GM12878 (cell line): ENCODE measurements at regions not wholly inside any gene's neighbourhood (a gene's known extent, or its start where the extent isn't known, plus 50 kb on each side); places are given as distances from the start of the nearest gene placed in this dataset.

Source experiments
- ATAC-seq: fragments of 200-7000 bp; cut with Tn5 transposase; 3 replicates; pipeline ENCODE4 v1.9.1; 2020; ENCODE audit warnings: mild to moderate bottlenecking, moderate library complexity
- BruUV-seq: library from RNA; stranded (reverse); fragments of 400-500 nt; replicated peaks from 2 replicates; lab custom pipeline; 2021; lab: Mats Ljungman, UMichigan
- CTCF ChIA-PET: fragments of 300-600 bp; sonication (Branson Sonifier 250); formaldehyde crosslinking; extraction: SDS; loops from one replicate; lab custom pipeline; 2021; ENCODE audit warnings: inconsistent platforms; lab: Yijun Ruan, JAX
- POLR2A ChIA-PET: fragments of 350-600 bp; formaldehyde crosslinking; extraction: SDS; loops from one replicate; lab custom pipeline; 2021; ENCODE audit warnings: inconsistent platforms; lab: Charles Lee
- RAD21 ChIA-PET: fragments of 300-600 bp; sonication (Branson Sonifier 250); formaldehyde crosslinking; loops from one replicate; lab custom pipeline; 2023; ENCODE audit warnings: antibody characterized with exemption; ENCODE audit not compliant: unreplicated experiment; lab: Charles Lee
- SMC1A ChIA-PET: fragments of 300-600 bp; sonication (Branson Sonifier 250); formaldehyde crosslinking; loops from one replicate; lab custom pipeline; 2023; ENCODE audit not compliant: unreplicated experiment, uncharacterized antibody; lab: Charles Lee
- DNase-seq: peaks from one replicate; pipeline ENCODE4 v3.0.0-alpha.2; 2011; ENCODE audit warnings: low read depth, low spot score
- FAIRE-seq: peaks from 3 replicates; lab custom pipeline; 2011; peaks lifted over from hg19 to GRCh38; lab: Jason Lieb, UNC
- H2AFZ ChIP-seq: 2 replicates; pipeline ENCODE4 v1.6.0; 2011; ENCODE audit warnings: low read depth, low read length, control low read depth; ENCODE audit not compliant: control insufficient read depth
- H3K27ac ChIP-seq: 2 replicates; pipeline ENCODE4 v1.5.1; 2011; ENCODE audit warnings: control low read depth; ENCODE audit not compliant: control insufficient read depth, insufficient read depth
- H3K27me3 ChIP-seq, 2 experiments: replicated peaks in 1 of 2; 2 replicates each; pipeline versions ENCODE4 v1.6.0 to v1.6.1; 2011; ENCODE audit warnings: low read length in 1 of 2; ENCODE audit not compliant: control insufficient read depth in 2 of 2, insufficient read depth in 2 of 2
- H3K36me3 ChIP-seq, 2 experiments: 2 replicates each; pipeline ENCODE4 v1.5.1; 2011; ENCODE audit warnings: low read length in 1 of 2; ENCODE audit not compliant: control insufficient read depth in 2 of 2, insufficient read depth in 2 of 2
- H3K4me1 ChIP-seq: 2 replicates; pipeline ENCODE4 v1.6.1; 2011; ENCODE audit warnings: mild to moderate bottlenecking, low read length, moderate library complexity, mixed read lengths; ENCODE audit not compliant: control insufficient read depth, insufficient read depth
- H3K4me2 ChIP-seq: 2 replicates; pipeline ENCODE4 v1.6.0; 2011; ENCODE audit warnings: control low read depth; ENCODE audit not compliant: control insufficient read depth, insufficient read depth
- H3K4me3 ChIP-seq: fragments of 200-600 bp; sonication (generic); 2 replicates; pipeline ENCODE4 v1.5.1; 2016
- H3K79me2 ChIP-seq: 2 replicates; pipeline ENCODE4 v1.6.0; 2011; ENCODE audit warnings: low read length; ENCODE audit not compliant: control insufficient read depth, insufficient read depth
- H3K9ac ChIP-seq: 2 replicates; pipeline ENCODE4 v1.8.0; 2011; ENCODE audit warnings: low read length, control low read depth, mixed read lengths; ENCODE audit not compliant: control insufficient read depth, insufficient read depth
- H3K9me3 ChIP-seq: replicated peaks from 3 replicates; pipeline ENCODE4 v1.5.1; 2011; ENCODE audit warnings: mild to moderate bottlenecking, low read length; ENCODE audit not compliant: control insufficient read depth, insufficient read depth
- H4K20me1 ChIP-seq: 2 replicates; pipeline ENCODE4 v1.6.0; 2011; ENCODE audit not compliant: control insufficient read depth, insufficient read depth
- BHLHE40 ChIP-seq, 2 experiments: fragments of 450-650 bp in 1 of 2; IDR thresholded peaks; 2 replicates each; pipeline ENCODE4 v1.6.1; 2011 to 2017; ENCODE audit warnings: low read depth in 2 of 2, borderline replicate concordance in 1 of 2, improper control_type of control experiment in 1 of 2, low read length in 1 of 2, mild to moderate bottlenecking in 1 of 2
- CEBPB ChIP-seq, 2 experiments: fragments of 150-350 bp in 1 of 2; IDR thresholded peaks; 2 replicates each; pipeline ENCODE4 v1.6.1; 2012 to 2014; ENCODE audit warnings: low read depth in 2 of 2, low read length in 2 of 2, borderline replicate concordance in 1 of 2, inconsistent platforms in 1 of 2
- CHD1 ChIP-seq: IDR thresholded peaks from 2 replicates; pipeline ENCODE4 v1.6.1; 2012; ENCODE audit warnings: low read depth, low read length, improper control_type of control experiment
- CHD4 ChIP-seq: fragments of 200-600 bp; sonication (generic); IDR thresholded peaks from 2 replicates; pipeline ENCODE4 v1.6.1; 2016; ENCODE audit warnings: mild to moderate bottlenecking
- FOS ChIP-seq: IDR thresholded peaks from 3 replicates; pipeline ENCODE4 v1.6.1; 2011; ENCODE audit warnings: borderline replicate concordance; ENCODE audit not compliant: insufficient read length; ENCODE audit errors: extremely low read depth
- KAT2A ChIP-seq: conservative IDR thresholded peaks from 2 replicates; pipeline ENCODE4 v1.6.1; 2011; ENCODE audit warnings: low read depth, low read length; ENCODE audit not compliant: control insufficient read depth
- MEF2A ChIP-seq: IDR thresholded peaks from 2 replicates; pipeline ENCODE4 v1.6.1; 2011; ENCODE audit warnings: low read depth, mild to moderate bottlenecking, low read length, moderate library complexity; ENCODE audit not compliant: insufficient read depth
- POLR2A ChIP-seq: IDR thresholded peaks from 2 replicates; pipeline ENCODE4 v1.6.1; 2011; ENCODE audit warnings: low read depth, mild to moderate bottlenecking, low read length
- POLR2AphosphoS5 ChIP-seq: IDR thresholded peaks from 2 replicates; pipeline ENCODE4 v1.6.1; 2011; ENCODE audit warnings: mild to moderate bottlenecking, low read length, inconsistent platforms
- RUNX3 ChIP-seq: IDR thresholded peaks from 2 replicates; pipeline ENCODE4 v1.6.1; 2012; ENCODE audit warnings: low read length, inconsistent platforms
- SIX5 ChIP-seq: IDR thresholded peaks from 2 replicates; pipeline ENCODE4 v1.6.1; 2011; ENCODE audit warnings: mild to moderate bottlenecking, low read depth, low read length, moderate library complexity; ENCODE audit not compliant: severe bottlenecking
- SRF ChIP-seq, 2 experiments: IDR thresholded peaks; 2 replicates each; pipeline ENCODE4 v1.6.1; 2011; ENCODE audit warnings: low read depth in 2 of 2, low read length in 2 of 2, mild to moderate bottlenecking in 1 of 2, moderate library complexity in 1 of 2
- STAT1 ChIP-seq: fragments of 450-650 bp; conservative IDR thresholded peaks from 2 replicates; pipeline ENCODE4 v1.6.1; 2014; ENCODE audit warnings: antibody characterized with exemption, mild to moderate bottlenecking
- TCF7 ChIP-seq: IDR thresholded peaks from 2 replicates; pipeline ENCODE4 v1.6.1; 2014; ENCODE audit warnings: antibody characterized with exemption, borderline replicate concordance
- ZNF207 ChIP-seq: fragments of 450-650 bp; IDR thresholded peaks from 2 replicates; pipeline ENCODE4 v1.6.1; 2014; ENCODE audit warnings: antibody characterized with exemption, mild to moderate bottlenecking, borderline replicate concordance
- ZNF622 ChIP-seq: fragments of 450-650 bp; IDR thresholded peaks from 2 replicates; pipeline ENCODE4 v1.6.1; 2017; ENCODE audit warnings: mild to moderate bottlenecking, inconsistent platforms
- WGBS: methylation state at CpG from one replicate; pipeline ENCODE4 v1.1.6; 2016; ENCODE audit warnings: low lambda C conversion rate; ENCODE audit not compliant: insufficient replicate concordance, insufficient coverage; ENCODE audit errors: missing lambda C conversion rate; 5-methylcytosine and 5-hydroxymethylcytosine counted together
- in situ Hi-C: fragments of 300-500 bp; cut with MboI; formaldehyde crosslinking; loops from 9 replicates; pipeline ENCODE4 v1.14.3; 2018; ENCODE audit warnings: mixed read lengths
- intact Hi-C: fragments of 100-400 bp; cut with micrococcal nuclease; formaldehyde crosslinking; loops from one replicate; pipeline ENCODE4 v1.14.2; 2022; ENCODE audit not compliant: unreplicated experiment
- TF ChIP-seq, protein P1 (sequence below): IDR thresholded peaks from 2 replicates; pipeline ENCODE4 v1.6.1; 2011; ENCODE audit warnings: mild to moderate bottlenecking, low read depth, low read length, moderate library complexity; ENCODE audit not compliant: insufficient replicate concordance
- TF ChIP-seq, protein P2 (sequence below): IDR thresholded peaks from 2 replicates; pipeline ENCODE4 v1.6.1; 2011; ENCODE audit warnings: borderline replicate concordance, low read depth, mild to moderate bottlenecking, moderate library complexity, low read length; ENCODE audit not compliant: insufficient read depth, poor library complexity, severe bottlenecking
- TF ChIP-seq, protein P3 (sequence below): fragments of 450-650 bp; IDR thresholded peaks from 2 replicates; pipeline ENCODE4 v1.6.1; 2018; ENCODE audit warnings: borderline replicate concordance, mild to moderate bottlenecking; ENCODE audit not compliant: partially characterized antibody

DNA sequence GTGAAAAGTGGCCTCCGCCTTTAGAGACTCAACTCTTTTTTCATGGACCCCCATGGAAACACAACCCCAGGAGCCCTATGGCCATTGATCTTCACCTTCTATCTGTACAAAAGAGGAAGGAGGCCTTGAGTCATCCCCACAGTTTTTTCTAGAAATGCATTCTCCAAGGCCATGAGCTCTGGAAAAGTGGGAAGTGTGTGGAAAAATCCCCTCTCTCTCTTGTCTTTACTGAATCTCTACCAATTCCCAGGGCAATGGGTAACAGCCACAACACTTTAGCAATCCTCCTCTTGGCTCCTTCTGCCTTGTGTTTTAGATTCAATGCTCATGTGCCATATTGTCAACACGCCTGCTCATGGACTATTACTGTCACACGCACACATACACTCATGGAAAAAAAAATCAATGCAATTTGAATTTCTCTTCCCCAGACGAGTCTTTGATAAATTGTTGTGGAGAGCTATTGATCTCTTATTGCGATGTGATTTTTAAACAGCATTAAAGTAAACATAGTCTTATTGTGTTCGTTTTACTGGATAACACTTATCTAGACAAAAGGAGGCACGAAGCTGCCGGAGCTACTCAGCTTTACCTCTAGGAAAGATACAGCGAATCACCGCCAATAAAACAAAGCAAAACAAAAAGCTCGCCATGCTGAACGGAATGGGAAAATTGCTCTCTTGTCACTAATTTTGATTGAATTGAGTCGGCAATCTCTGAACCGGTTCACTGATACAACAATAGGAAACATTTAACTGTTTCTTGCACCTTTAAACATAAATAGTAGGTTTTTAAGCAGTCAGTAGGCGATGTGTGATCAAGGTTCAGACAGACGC is 260.3 kb downstream of the VRK1 start (continued):
- TF ChIP-seq, protein P1, sequence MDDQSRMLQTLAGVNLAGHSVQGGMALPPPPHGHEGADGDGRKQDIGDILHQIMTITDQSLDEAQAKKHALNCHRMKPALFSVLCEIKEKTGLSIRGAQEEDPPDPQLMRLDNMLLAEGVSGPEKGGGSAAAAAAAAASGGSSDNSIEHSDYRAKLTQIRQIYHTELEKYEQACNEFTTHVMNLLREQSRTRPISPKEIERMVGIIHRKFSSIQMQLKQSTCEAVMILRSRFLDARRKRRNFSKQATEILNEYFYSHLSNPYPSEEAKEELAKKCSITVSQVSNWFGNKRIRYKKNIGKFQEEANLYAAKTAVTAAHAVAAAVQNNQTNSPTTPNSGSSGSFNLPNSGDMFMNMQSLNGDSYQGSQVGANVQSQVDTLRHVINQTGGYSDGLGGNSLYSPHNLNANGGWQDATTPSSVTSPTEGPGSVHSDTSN = no peak
- no peak for TF ChIP-seq CHD4

DNA sequence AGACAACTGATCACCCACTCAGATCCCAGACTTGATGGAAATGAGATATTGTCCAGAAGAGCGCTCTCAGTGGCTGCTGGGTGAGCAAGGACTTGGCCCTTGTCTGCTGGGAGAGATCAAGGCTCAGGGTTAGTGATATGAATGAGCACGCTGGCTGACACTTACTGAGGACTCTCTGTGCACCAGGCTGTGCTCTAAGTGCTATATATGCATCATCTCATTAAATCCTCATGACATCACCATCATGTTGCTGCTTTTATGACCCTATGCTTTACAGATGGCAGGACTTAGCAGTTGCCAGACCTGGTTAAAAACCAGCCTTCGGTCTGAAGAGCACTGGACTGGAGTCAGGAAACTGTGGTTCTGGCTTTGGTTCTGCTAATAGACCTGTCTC is 260.9 kb downstream of the VRK1 start:
- BruUV-seq = no TSS peak
- RAD21 ChIA-PET = no interaction called here
- SMC1A ChIA-PET = no interaction called here
- no peaks in the 10 kb centered on the region for H3K9me3 ChIP-seq
- no peak overlapping the region for H3K4me3 ChIP-seq
- no peaks in the 10 kb centered on the region for H4K20me1 ChIP-seq
- no peak overlapping the region for H3K9ac ChIP-seq
- in situ Hi-C loops = no loop called here
- CTCF ChIA-PET = no interaction called here
- no peaks in the 10 kb centered on the region for H3K79me2 ChIP-seq
- DNase-seq = no peak
- POLR2A ChIA-PET = no interaction called here
- no peak for ATAC-seq
- no peak for FAIRE-seq
- 26% methylated on average over 3 of the region's 3 CpGs for WGBS
- no peak overlapping the region for H2AFZ ChIP-seq
- H3K27ac ChIP-seq = no peak overlapping the region
- H3K27me3 ChIP-seq = no peaks in the 10 kb centered on the region
- H3K36me3 ChIP-seq = no peaks in the 10 kb centered on the region
- no peaks in the 10 kb centered on the region for H3K4me1 ChIP-seq
- TF ChIP-seq, protein P2, sequence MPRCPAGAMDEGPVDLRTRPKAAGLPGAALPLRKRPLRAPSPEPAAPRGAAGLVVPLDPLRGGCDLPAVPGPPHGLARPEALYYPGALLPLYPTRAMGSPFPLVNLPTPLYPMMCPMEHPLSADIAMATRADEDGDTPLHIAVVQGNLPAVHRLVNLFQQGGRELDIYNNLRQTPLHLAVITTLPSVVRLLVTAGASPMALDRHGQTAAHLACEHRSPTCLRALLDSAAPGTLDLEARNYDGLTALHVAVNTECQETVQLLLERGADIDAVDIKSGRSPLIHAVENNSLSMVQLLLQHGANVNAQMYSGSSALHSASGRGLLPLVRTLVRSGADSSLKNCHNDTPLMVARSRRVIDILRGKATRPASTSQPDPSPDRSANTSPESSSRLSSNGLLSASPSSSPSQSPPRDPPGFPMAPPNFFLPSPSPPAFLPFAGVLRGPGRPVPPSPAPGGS = no peak
- TF ChIP-seq SRF (IDR thresholded peaks at IDR 0.05; ENCODE audit: low read depth in 2 of 2, low read length in 2 of 2) (no peak), MEF2A (no peak), RUNX3 (no peak), STAT1 (no peak), ZNF207 (no peak), CHD1 (no peak), ZNF622 (no peak), POLR2A (no peak), BHLHE40 (IDR thresholded peaks at IDR 0.05; ENCODE audit: borderline replicate concordance in 1 of 2, low read depth in 2 of 2, low read length in 1 of 2) (no peak), TCF7 (no peak), KAT2A (no peak), CEBPB (IDR thresholded peaks at IDR 0.05; ENCODE audit: borderline replicate concordance in 1 of 2, low read depth in 2 of 2, low read length in 2 of 2) (no peak), SIX5 (no peak), FOS (no peak), POLR2AphosphoS5 (no peak)
- TF ChIP-seq, protein P3, sequence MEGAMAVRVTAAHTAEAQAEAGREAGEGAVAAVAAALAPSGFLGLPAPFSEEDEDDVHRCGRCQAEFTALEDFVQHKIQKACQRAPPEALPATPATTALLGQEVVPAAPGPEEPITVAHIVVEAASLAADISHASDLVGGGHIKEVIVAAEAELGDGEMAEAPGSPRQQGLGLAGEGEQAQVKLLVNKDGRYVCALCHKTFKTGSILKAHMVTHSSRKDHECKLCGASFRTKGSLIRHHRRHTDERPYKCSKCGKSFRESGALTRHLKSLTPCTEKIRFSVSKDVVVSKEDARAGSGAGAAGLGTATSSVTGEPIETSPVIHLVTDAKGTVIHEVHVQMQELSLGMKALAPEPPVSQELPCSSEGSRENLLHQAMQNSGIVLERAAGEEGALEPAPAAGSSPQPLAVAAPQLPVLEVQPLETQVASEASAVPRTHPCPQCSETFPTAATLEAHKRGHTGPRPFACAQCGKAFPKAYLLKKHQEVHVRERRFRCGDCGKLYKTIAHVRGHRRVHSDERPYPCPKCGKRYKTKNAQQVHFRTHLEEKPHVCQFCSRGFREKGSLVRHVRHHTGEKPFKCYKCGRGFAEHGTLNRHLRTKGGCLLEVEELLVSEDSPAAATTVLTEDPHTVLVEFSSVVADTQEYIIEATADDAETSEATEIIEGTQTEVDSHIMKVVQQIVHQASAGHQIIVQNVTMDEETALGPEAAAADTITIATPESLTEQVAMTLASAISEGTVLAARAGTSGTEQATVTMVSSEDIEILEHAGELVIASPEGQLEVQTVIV = no peak
- no peak overlapping the region for H3K4me2 ChIP-seq
- intact Hi-C loops = no loop called here
